H9 (cell line): ENCODE measurements at regions not wholly inside any gene's neighbourhood (a gene's known extent, or its start where the extent isn't known, plus 50 kb on each side); places are given as distances from the start of the nearest gene placed in this dataset.

Source experiments
- DNase-seq: peaks from one replicate; pipeline ENCODE4 v3.0.0-alpha.2; 2017
- H2AFZ ChIP-seq: one replicate; pipeline ENCODE4 v1.6.1; 2013; ENCODE audit warnings: mild to moderate bottlenecking, low read length, control low read depth, moderate library complexity
- H2AK5ac ChIP-seq: 2 replicates; pipeline ENCODE4 v1.6.1; 2013; ENCODE audit warnings: low read length, control low read depth, mixed read lengths; ENCODE audit not compliant: insufficient read length
- H2BK120ac ChIP-seq: one replicate; pipeline ENCODE4 v1.6.1; 2013; ENCODE audit warnings: low read depth, mild to moderate bottlenecking, low read length, control low read depth, inconsistent platforms; ENCODE audit not compliant: poor library complexity, severe bottlenecking
- H2BK12ac ChIP-seq: 2 replicates; pipeline ENCODE4 v1.6.1; 2013; ENCODE audit warnings: low read length, control low read depth, mixed read lengths, low read depth; ENCODE audit not compliant: insufficient read length
- H2BK15ac ChIP-seq: 2 replicates; pipeline ENCODE4 v1.6.1; 2013; ENCODE audit warnings: low read depth, low read length, control low read depth
- H2BK20ac ChIP-seq: one replicate; pipeline ENCODE4 v1.6.1; 2013; ENCODE audit warnings: low read depth, mild to moderate bottlenecking, low read length, control low read depth, inconsistent platforms; ENCODE audit not compliant: poor library complexity, severe bottlenecking
- H2BK5ac ChIP-seq: 2 replicates; pipeline ENCODE4 v1.6.1; 2013; ENCODE audit warnings: low read length, control low read depth, mixed read lengths; ENCODE audit not compliant: insufficient read length
- H3K14ac ChIP-seq: 2 replicates; pipeline ENCODE4 v1.6.1; 2013; ENCODE audit warnings: low read length, control low read depth; ENCODE audit not compliant: insufficient read depth
- H3K18ac ChIP-seq: 2 replicates; pipeline ENCODE4 v1.6.1; 2013; ENCODE audit warnings: low read depth, mild to moderate bottlenecking, mixed read lengths, low read length, control low read depth; ENCODE audit not compliant: insufficient read length
- H3K23ac ChIP-seq: 2 replicates; pipeline ENCODE4 v1.6.1; 2013; ENCODE audit warnings: low read length, control low read depth, mixed read lengths, low read depth; ENCODE audit not compliant: insufficient read length
- H3K23me2 ChIP-seq: 2 replicates; pipeline ENCODE4 v1.6.1; 2013; ENCODE audit warnings: low read depth, mild to moderate bottlenecking, mixed read lengths, low read length, control low read depth; ENCODE audit not compliant: insufficient read length, poor library complexity, severe bottlenecking
- H3K27ac ChIP-seq: 2 replicates; pipeline ENCODE4 v1.5.1; 2013; ENCODE audit warnings: low read length, control low read depth, mixed read lengths, low read depth; ENCODE audit not compliant: insufficient read length
- H3K27me3 ChIP-seq: 2 replicates; pipeline ENCODE4 v1.6.1; 2013; ENCODE audit warnings: low read length, control low read depth, inconsistent platforms; ENCODE audit not compliant: insufficient read depth
- H3K4ac ChIP-seq: 2 replicates; pipeline ENCODE4 v1.6.1; 2013; ENCODE audit warnings: low read depth, mild to moderate bottlenecking, control low read depth, inconsistent platforms, low read length, moderate library complexity
- H3K4me1 ChIP-seq: 2 replicates; pipeline ENCODE4 v1.6.1; 2013; ENCODE audit warnings: low read length, control low read depth, inconsistent platforms; ENCODE audit not compliant: insufficient read depth
- H3K4me2 ChIP-seq: 2 replicates; pipeline ENCODE4 v1.6.1; 2013; ENCODE audit warnings: low read length, control low read depth, mixed read lengths; ENCODE audit not compliant: insufficient read length, insufficient read depth
- H3K56ac ChIP-seq: 2 replicates; pipeline ENCODE4 v1.6.1; 2013; ENCODE audit warnings: low read depth, mild to moderate bottlenecking, mixed read lengths, low read length, control low read depth; ENCODE audit not compliant: insufficient read length
- H3K79me1 ChIP-seq: 2 replicates; pipeline ENCODE4 v1.6.1; 2013; ENCODE audit warnings: low read depth, mild to moderate bottlenecking, moderate library complexity, low read length, control low read depth, inconsistent platforms; ENCODE audit not compliant: insufficient read depth, poor library complexity, severe bottlenecking
- H3K79me2 ChIP-seq: 2 replicates; pipeline ENCODE4 v1.6.1; 2013; ENCODE audit warnings: low read length, control low read depth, inconsistent platforms; ENCODE audit not compliant: insufficient read depth
- H3K9ac ChIP-seq: 2 replicates; pipeline ENCODE4 v1.6.1; 2013; ENCODE audit warnings: low read length, control low read depth, mixed read lengths; ENCODE audit not compliant: insufficient read length; ENCODE audit errors: extremely low read depth
- H3K9me3 ChIP-seq: one replicate; pipeline ENCODE4 v1.6.1; 2013; ENCODE audit warnings: low read depth, low read length, inconsistent platforms; ENCODE audit not compliant: control insufficient read depth
- H3T11ph ChIP-seq: one replicate; pipeline ENCODE4 v1.6.1; 2013; ENCODE audit warnings: mild to moderate bottlenecking, low read length, control low read depth, inconsistent platforms
- H4K20me1 ChIP-seq: one replicate; pipeline ENCODE4 v1.6.1; 2013; ENCODE audit not compliant: control insufficient read depth, insufficient read length, insufficient read depth
- H4K5ac ChIP-seq: 2 replicates; pipeline ENCODE4 v1.6.1; 2013; ENCODE audit warnings: low read depth, mild to moderate bottlenecking, mixed read lengths, low read length, control low read depth; ENCODE audit not compliant: insufficient read length
- H4K8ac ChIP-seq: replicated peaks from 2 replicates; pipeline ENCODE4 v1.6.1; 2013; ENCODE audit warnings: low read length, control low read depth, mixed read lengths, low read depth; ENCODE audit not compliant: insufficient read length
- H4K91ac ChIP-seq: 2 replicates; pipeline ENCODE4 v1.6.1; 2013; ENCODE audit warnings: low read depth, mild to moderate bottlenecking, moderate library complexity, mixed read lengths, low read length, control low read depth; ENCODE audit not compliant: insufficient read length
- H3K27ac Mint-ChIP-seq, 3 experiments: 2 replicates in 2 of 3; 3 replicates in 1 of 3; pipeline ENCODE4 v1.8.0; 2020 to 2021; ENCODE audit warnings: mixed read lengths in 3 of 3, mild to moderate bottlenecking in 1 of 3, moderate library complexity in 1 of 3
- H3K27me3 Mint-ChIP-seq: 2 replicates; pipeline ENCODE4 v1.8.0; 2021; ENCODE audit warnings: low read depth, mild to moderate bottlenecking, moderate library complexity, mixed read lengths
- H3K36me3 Mint-ChIP-seq, 3 experiments: 2 replicates in 2 of 3; 3 replicates in 1 of 3; pipeline ENCODE4 v1.8.0; 2020 to 2021; ENCODE audit warnings: low read depth in 3 of 3, mixed read lengths in 3 of 3; ENCODE audit not compliant: insufficient read depth in 1 of 3
- H3K4me1 Mint-ChIP-seq, 2 experiments: 2 replicates each; pipeline ENCODE4 v1.8.0; 2020; ENCODE audit warnings: mixed read lengths in 2 of 2
- H3K4me3 Mint-ChIP-seq, 2 experiments: 2 replicates in 1 of 2; 3 replicates in 1 of 2; pipeline ENCODE4 v1.8.0; 2020 to 2021; ENCODE audit warnings: mild to moderate bottlenecking in 2 of 2, mixed read lengths in 2 of 2, moderate library complexity in 1 of 2
- H3K9me3 Mint-ChIP-seq, 2 experiments: 2 replicates in 1 of 2; 3 replicates in 1 of 2; pipeline ENCODE4 v1.8.0; 2020; ENCODE audit warnings: mild to moderate bottlenecking in 2 of 2, mixed read lengths in 2 of 2, moderate library complexity in 1 of 2
- CTCF ChIP-seq: fragments of 200-600 bp; sonication (generic); conservative IDR thresholded peaks from 3 replicates; pipeline ENCODE4 v1.8.0; 2021; ENCODE audit warnings: antibody characterized with exemption, mild to moderate bottlenecking
- WGBS: extraction: QIAGEN DNeasy Blood & Tissue Kit; methylation state at CpG from one replicate; pipeline ENCODE4 v1.1.7; 2013; ENCODE audit warnings: missing lambda C conversion rate, low lambda C conversion rate, mixed read lengths; ENCODE audit not compliant: insufficient read length; ENCODE audit errors: extremely low coverage; 5-methylcytosine and 5-hydroxymethylcytosine counted together

- no peaks in the 10 kb centered on the region for H4K20me1 ChIP-seq
- H3K18ac ChIP-seq, result no peak overlapping the region
- no peak overlapping the region for H3K56ac ChIP-seq
- Mint-ChIP-seq H3K9me3 (no peaks in the 10 kb centered on the region), H3K27ac (no peak overlapping the region; a peak in 1 of 7 replicates), H3K4me1 (0 out of 4 replicates have a peak, but pooled peaks cover 0 to 3% of the 10 kb centered on the region in 2 experiments), H3K27me3 (no peaks in the 10 kb centered on the region), H3K36me3 (no peaks in the 10 kb centered on the region), H3K4me3 (no peak overlapping the region)
- H3K27me3 ChIP-seq, result no peaks in the 10 kb centered on the region
- no peak overlapping the region for H3K4ac ChIP-seq
- H4K5ac ChIP-seq, result no peak overlapping the region
- no peak overlapping the region for H2BK5ac ChIP-seq
- no peak overlapping the region for H2BK120ac ChIP-seq
- H3K23ac ChIP-seq, result no peak overlapping the region
- no peak overlapping the region for H2AK5ac ChIP-seq
- no peaks in the 10 kb centered on the region for H3K79me2 ChIP-seq
- no peak overlapping the region for H2AFZ ChIP-seq
- no peaks in the 10 kb centered on the region for H3K23me2 ChIP-seq
- H3K27ac ChIP-seq, result no peak overlapping the region
- H2BK15ac ChIP-seq, result no peak overlapping the region
- no peak overlapping the region for H4K8ac ChIP-seq
- H3K79me1 ChIP-seq, result no peaks in the 10 kb centered on the region
- no peak overlapping the region for H2BK20ac ChIP-seq
- no peak overlapping the region for H3K14ac ChIP-seq
- no peaks in the 10 kb centered on the region for H3K9me3 ChIP-seq
- DNase-seq, result no peak
- H2BK12ac ChIP-seq, result no peak overlapping the region
- H3T11ph ChIP-seq, result no peak overlapping the region
- H3K4me2 ChIP-seq, result no peak overlapping the region
- WGBS, result no CpG with 5 or more reads among the region's 3 CpGs
- H3K4me1 ChIP-seq, result no peaks in the 10 kb centered on the region
- no peak overlapping the region for H4K91ac ChIP-seq
- no peak overlapping the region for H3K9ac ChIP-seq
- TF ChIP-seq CTCF, result no peak
These were observed 140.4 kb upstream of the CITED2 start for GRCh38 chr6:139514819-139515218.
